Activated effector memory CD4-positive, alpha-beta T cell treated with Interleukin-2 at 50 U/mL for 16 hours (primary cell): ENCODE measurements at regions not wholly inside any gene's neighbourhood (a gene's known extent, or its start where the extent isn't known, plus 50 kb on each side); places are given as distances from the start of the nearest gene placed in this dataset.

Source experiments
- DNase-seq: peaks from one replicate; pipeline ENCODE4 v3.0.0-alpha.2; 2020

- DNase-seq: no peak
These were observed 627.3 kb upstream of the KIRREL3 start for GRCh38 chr11:127627629-127628457.

GRCh38 chr11:127627204-127627603, 626.6 kb upstream of the KIRREL3 start:
- no peak for DNase-seq

- DNase-seq: no peak
These were observed 624.8 kb upstream of the KIRREL3 start for GRCh38 chr11:127625402-127625801.

- DNase-seq: no peak
These were observed 623.8 kb upstream of the KIRREL3 start for GRCh38 chr11:127624306-127624856.

GRCh38 chr11:127622686-127623085, 622.1 kb upstream of the KIRREL3 start:
- DNase-seq: no peak

GRCh38 chr11:127620671-127621070, 620.1 kb upstream of the KIRREL3 start:
- DNase-seq: no peak

GRCh38 chr11:127619946-127620345, 619.4 kb upstream of the KIRREL3 start:
- no peak for DNase-seq

GRCh38 chr11:127618721-127619120, 618.2 kb upstream of the KIRREL3 start:
- no peak for DNase-seq

GRCh38 chr11:127616158-127616557, 615.6 kb upstream of the KIRREL3 start:
- no peak for DNase-seq

- DNase-seq: no peak
These were observed 612.0 kb upstream of the KIRREL3 start for GRCh38 chr11:127612607-127613006.

- no peak for DNase-seq
These were observed 608.6 kb upstream of the KIRREL3 start for GRCh38 chr11:127609025-127609773.

GRCh38 chr11:127607487-127608085, 607.0 kb upstream of the KIRREL3 start:
- DNase-seq: no peak

- no peak for DNase-seq
These were observed 601.0 kb upstream of the KIRREL3 start for GRCh38 chr11:127601578-127601977.

- DNase-seq: no peak
These were observed 600.1 kb upstream of the KIRREL3 start for GRCh38 chr11:127600674-127601073.

GRCh38 chr11:127598476-127598875, 597.9 kb upstream of the KIRREL3 start:
- DNase-seq: no peak

- no peak for DNase-seq
These were observed 595.9 kb upstream of the KIRREL3 start for GRCh38 chr11:127596433-127596832.

- DNase-seq: no peak
These were observed 591.8 kb upstream of the KIRREL3 start for GRCh38 chr11:127592371-127592770.

- DNase-seq: no peak
These were observed 589.7 kb upstream of the KIRREL3 start for GRCh38 chr11:127590314-127590713.

GRCh38 chr11:127588431-127588830, 587.9 kb upstream of the KIRREL3 start:
- DNase-seq: no peak

- DNase-seq: no peak
These were observed 586.9 kb upstream of the KIRREL3 start for GRCh38 chr11:127587511-127587910.

- no peak for DNase-seq
These were observed 575.6 kb upstream of the KIRREL3 start for GRCh38 chr11:127576210-127576609.

- no peak for DNase-seq
These were observed 573.9 kb upstream of the KIRREL3 start for GRCh38 chr11:127574478-127574877.

- DNase-seq: no peak
These were observed 568.3 kb upstream of the KIRREL3 start for GRCh38 chr11:127568891-127569290.
